Activated CD8-positive, alpha-beta T cell treated with anti-CD3 and anti-CD28 coated beads for 36 hours (primary cell): ENCODE measurements at regions not wholly inside any gene's neighbourhood (a gene's known extent, or its start where the extent isn't known, plus 50 kb on each side); places are given as distances from the start of the nearest gene placed in this dataset.

Source experiments
- ATAC-seq: fragments of 200-7000 bp; cut with Tn5 transposase; one replicate; pipeline ENCODE4 v1.10.0; 2021; ENCODE audit warnings: mild to moderate bottlenecking, moderate library complexity
- CTCF ChIA-PET: fragments of 350-600 bp; sonication (Branson Sonifier 250); formaldehyde crosslinking; loops from one replicate; lab custom pipeline; 2021; ENCODE audit warnings: antibody characterized with exemption; lab: Charles Lee
- POLR2A ChIA-PET: fragments of 350-600 bp; sonication (Branson Sonifier 250); formaldehyde crosslinking; loops from one replicate; lab custom pipeline; 2021; ENCODE audit warnings: antibody characterized with exemption; lab: Charles Lee
- DNase-seq: peaks from one replicate; pipeline ENCODE4 v3.0.0-alpha.2; 2020
- H3K27ac Mint-ChIP-seq: one replicate; pipeline ENCODE4 v1.8.0; 2021; ENCODE audit warnings: mild to moderate bottlenecking, mixed read lengths
- H3K27me3 Mint-ChIP-seq: one replicate; pipeline ENCODE4 v1.8.0; 2021; ENCODE audit warnings: mixed read lengths
- H3K36me3 Mint-ChIP-seq: one replicate; pipeline ENCODE4 v1.8.0; 2021; ENCODE audit warnings: low read depth, mixed read lengths
- H3K4me1 Mint-ChIP-seq: one replicate; pipeline ENCODE4 v1.8.0; 2021; ENCODE audit warnings: low read depth, mixed read lengths
- H3K4me3 Mint-ChIP-seq: one replicate; pipeline ENCODE4 v1.8.0; 2021; ENCODE audit warnings: mild to moderate bottlenecking, moderate library complexity, mixed read lengths
- H3K9me3 Mint-ChIP-seq: one replicate; pipeline ENCODE4 v1.8.0; 2021; ENCODE audit warnings: mixed read lengths
- intact Hi-C: fragments of 100-400 bp; cut with micrococcal nuclease; formaldehyde crosslinking; loops from one replicate; pipeline ENCODE4 v1.10.0; 2022
- TF ChIP-seq, protein P1 (sequence below): fragments of 200-600 bp; IDR thresholded peaks from one replicate; pipeline ENCODE4 v1.8.0; 2022; ENCODE audit warnings: antibody characterized with exemption, mild to moderate bottlenecking

DNA sequence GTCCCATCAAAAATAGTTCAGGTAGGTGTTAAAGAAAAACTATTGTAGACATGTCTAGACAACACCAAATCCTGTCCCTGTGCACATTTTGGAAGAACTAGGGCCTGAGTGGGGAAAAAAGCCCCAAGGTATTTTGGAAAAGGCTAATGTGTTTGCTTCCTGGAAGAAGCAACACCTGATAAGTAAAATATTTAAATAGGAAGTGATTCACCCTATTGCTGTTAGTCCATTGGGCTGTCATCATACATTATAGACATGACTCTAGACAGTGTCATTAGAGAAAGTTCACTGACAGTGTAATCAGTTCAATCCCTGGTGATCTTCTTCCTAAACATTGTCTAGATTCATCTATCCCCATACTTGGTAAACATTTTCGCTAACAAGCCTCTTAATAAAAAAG lies 465.3 kb downstream of the CBLN4 start:
- ChIA-PET CTCF (no interaction called here), POLR2A (no interaction called here)
- no peak for DNase-seq
- ATAC-seq, result no peak
- TF ChIP-seq, protein P1, sequence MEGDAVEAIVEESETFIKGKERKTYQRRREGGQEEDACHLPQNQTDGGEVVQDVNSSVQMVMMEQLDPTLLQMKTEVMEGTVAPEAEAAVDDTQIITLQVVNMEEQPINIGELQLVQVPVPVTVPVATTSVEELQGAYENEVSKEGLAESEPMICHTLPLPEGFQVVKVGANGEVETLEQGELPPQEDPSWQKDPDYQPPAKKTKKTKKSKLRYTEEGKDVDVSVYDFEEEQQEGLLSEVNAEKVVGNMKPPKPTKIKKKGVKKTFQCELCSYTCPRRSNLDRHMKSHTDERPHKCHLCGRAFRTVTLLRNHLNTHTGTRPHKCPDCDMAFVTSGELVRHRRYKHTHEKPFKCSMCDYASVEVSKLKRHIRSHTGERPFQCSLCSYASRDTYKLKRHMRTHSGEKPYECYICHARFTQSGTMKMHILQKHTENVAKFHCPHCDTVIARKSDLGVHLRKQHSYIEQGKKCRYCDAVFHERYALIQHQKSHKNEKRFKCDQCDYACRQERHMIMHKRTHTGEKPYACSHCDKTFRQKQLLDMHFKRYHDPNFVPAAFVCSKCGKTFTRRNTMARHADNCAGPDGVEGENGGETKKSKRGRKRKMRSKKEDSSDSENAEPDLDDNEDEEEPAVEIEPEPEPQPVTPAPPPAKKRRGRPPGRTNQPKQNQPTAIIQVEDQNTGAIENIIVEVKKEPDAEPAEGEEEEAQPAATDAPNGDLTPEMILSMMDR, result no peak
- intact Hi-C loops, result no loop called here
- no peaks in the 10 kb centered on the region for H3K27me3 Mint-ChIP-seq
- H3K27ac Mint-ChIP-seq, result no peak overlapping the region
- no peaks in the 10 kb centered on the region for H3K36me3 Mint-ChIP-seq
- no peak overlapping the region for H3K4me3 Mint-ChIP-seq
- H3K4me1 Mint-ChIP-seq, result no peaks in the 10 kb centered on the region
- peaks cover 3% of the 10 kb centered on the region for H3K9me3 Mint-ChIP-seq

DNA sequence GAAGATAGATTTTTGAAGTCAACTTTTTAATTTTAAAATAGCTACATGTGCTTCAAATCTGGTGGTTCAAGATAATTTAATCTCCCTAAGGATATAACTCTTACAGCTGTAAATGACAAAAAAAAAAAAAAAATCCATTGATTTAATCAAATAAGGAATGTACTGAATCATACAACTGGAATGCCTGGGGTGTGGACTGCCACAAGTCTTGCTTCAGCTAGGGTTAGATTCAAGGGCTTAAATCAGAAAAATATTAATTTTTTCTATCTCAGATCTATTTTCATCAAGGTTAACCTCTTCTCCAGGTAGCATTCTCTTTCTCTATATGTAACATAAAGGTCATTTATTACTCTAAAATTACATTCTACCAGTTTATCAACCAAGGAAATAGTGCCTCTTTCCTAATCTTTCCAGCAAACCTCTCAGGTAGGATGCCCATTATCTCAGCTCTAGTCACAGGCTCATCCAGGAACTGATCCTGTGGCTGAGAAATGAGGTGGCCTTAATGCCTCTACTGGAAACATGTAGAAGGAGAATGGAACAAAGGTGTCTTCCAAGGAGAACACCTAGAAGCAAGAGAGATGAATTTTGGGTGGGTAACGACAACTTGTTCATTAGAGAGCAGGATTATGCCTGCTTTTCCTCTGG lies 466.9 kb downstream of the CBLN4 start:
- TF ChIP-seq, protein P1, result no peak
- H3K27ac Mint-ChIP-seq, result no peak overlapping the region
- H3K27me3 Mint-ChIP-seq, result no peaks in the 10 kb centered on the region
- peaks cover 1% of the 10 kb centered on the region for H3K9me3 Mint-ChIP-seq
- H3K4me1 Mint-ChIP-seq, result no peaks in the 10 kb centered on the region
- CTCF ChIA-PET, result no interaction called here
- no peak overlapping the region for H3K4me3 Mint-ChIP-seq
- POLR2A ChIA-PET, result no interaction called here
- no peak for ATAC-seq
- intact Hi-C loops, result no loop called here
- no peak for DNase-seq
- H3K36me3 Mint-ChIP-seq, result no peaks in the 10 kb centered on the region

DNA sequence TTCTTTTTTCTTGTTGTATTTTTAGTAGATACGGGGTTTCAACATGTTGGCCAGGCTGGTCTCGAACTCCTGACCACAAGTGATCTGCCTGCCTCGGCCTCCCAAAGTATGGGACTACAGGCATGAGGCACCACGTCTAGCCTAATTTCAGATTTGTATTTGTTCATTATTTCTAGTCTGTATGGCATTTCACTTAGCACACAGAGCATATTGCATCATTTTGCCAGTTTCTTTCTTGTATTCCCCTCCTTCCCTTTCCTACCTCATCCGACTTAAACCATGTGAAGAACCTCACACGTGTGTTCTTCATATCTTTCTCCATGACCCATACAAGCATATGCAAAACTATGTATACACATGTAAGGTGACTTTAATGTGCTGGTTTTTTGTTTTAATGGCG lies 470.0 kb downstream of the CBLN4 start:
- H3K4me3 Mint-ChIP-seq, result no peak overlapping the region
- H3K9me3 Mint-ChIP-seq, result peaks cover 2% of the 10 kb centered on the region
- TF ChIP-seq, protein P1, result no peak
- intact Hi-C loops, result no loop called here
- H3K27me3 Mint-ChIP-seq, result no peaks in the 10 kb centered on the region
- H3K36me3 Mint-ChIP-seq, result no peaks in the 10 kb centered on the region
- CTCF ChIA-PET, result no interaction called here
- H3K4me1 Mint-ChIP-seq, result no peaks in the 10 kb centered on the region
- DNase-seq (no peak), ATAC-seq (no peak)
- no peak overlapping the region for H3K27ac Mint-ChIP-seq
- POLR2A ChIA-PET, result no interaction called here

DNA sequence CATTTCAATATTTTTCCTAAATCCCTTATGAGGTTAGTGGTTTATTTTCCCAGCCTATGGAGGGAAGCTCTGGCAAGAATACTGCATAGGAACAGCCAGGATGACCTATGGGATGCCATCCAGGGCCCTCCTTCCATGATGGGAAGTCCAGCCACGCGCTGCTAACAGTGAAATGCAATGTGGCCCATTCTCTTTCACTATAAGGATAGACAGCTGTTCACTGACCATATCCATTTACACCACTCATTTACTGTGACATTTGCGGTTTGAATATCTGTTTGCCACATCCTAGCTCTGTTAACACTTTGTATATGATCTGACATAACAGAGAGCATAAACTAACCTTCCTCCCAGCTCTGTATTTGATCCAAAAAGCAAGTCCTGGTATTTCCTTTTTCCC lies 471.7 kb downstream of the CBLN4 start:
- Mint-ChIP-seq H3K36me3 (no peaks in the 10 kb centered on the region), H3K9me3 (peaks cover 2% of the 10 kb centered on the region), H3K27ac (no peak overlapping the region), H3K4me3 (no peak overlapping the region), H3K4me1 (no peaks in the 10 kb centered on the region), H3K27me3 (no peaks in the 10 kb centered on the region)
- ChIA-PET CTCF (no interaction called here), POLR2A (no interaction called here)
- DNase-seq (no peak), ATAC-seq (no peak)
- intact Hi-C loops, result no loop called here
- TF ChIP-seq, protein P1, result no peak

DNA sequence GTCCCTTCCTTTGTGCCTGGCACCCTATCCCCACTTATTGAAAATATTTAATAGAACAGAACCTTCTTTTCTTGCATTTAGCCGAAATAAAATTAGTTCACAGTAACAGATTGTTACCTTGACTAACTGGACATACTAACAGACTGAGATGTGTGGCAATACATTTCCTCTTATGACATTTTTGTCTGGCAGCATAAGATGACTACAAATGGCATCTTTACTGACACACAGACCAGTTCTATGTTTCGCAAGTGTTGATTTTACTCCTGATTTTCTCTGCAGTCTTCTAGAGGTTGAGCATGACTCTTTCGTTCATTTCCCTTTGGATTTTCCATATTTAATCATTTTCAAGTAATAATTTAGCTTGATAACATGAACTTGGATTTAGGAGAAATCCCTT lies 474.6 kb downstream of the CBLN4 start:
- ChIA-PET POLR2A (no interaction called here), CTCF (no interaction called here)
- Mint-ChIP-seq H3K27me3 (no peaks in the 10 kb centered on the region), H3K27ac (no peak overlapping the region), H3K4me1 (no peaks in the 10 kb centered on the region), H3K9me3 (peaks cover 2% of the 10 kb centered on the region), H3K4me3 (no peak overlapping the region), H3K36me3 (no peaks in the 10 kb centered on the region)
- ATAC-seq (no peak), DNase-seq (no peak)
- intact Hi-C loops, result no loop called here
- TF ChIP-seq, protein P1, result no peak
